HG02970 (cell line): ENCODE measurements at regions not wholly inside any gene's neighbourhood (a gene's known extent, or its start where the extent isn't known, plus 50 kb on each side); places are given as distances from the start of the nearest gene placed in this dataset.
"Not testable (repeated sequence)": the region's sequence is repeated elsewhere in the genome, so short reads cannot be mapped to it uniquely, and the experiment has no call there.

Experiments
- ATAC-seq: cut with Tn5 transposase; IDR thresholded peaks from one replicate; pipeline ENCODE4 v1.9.1; 2021; ENCODE audit warnings: mild to moderate bottlenecking, moderate library complexity, moderate number of reproducible peaks; ENCODE audit not compliant: unreplicated experiment, low FRiP score

GRCh38 chr21:18117176-18117575, 127.5 kb upstream of the CHODL start:
- no peak for ATAC-seq

DNA sequence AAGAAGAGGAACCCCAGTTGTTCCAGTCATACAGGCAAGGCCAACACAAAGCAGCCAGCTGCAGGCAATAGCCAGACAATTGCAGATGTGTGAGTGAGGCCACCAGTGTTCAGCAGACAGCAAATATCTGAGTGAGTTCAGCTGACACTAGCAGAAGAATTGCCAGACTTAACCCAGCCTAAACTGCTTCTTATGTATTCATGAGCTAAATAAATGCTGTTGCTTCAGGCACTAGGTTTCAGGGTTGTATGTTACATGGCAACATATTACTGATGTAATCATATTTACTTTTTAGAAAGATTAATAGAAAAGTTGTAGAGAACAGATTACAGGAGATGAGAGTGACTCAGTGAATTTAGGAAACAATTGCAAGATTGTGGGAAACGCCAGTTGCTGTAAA, 129.8 kb upstream of the CHODL start:
- ATAC-seq = no peak

DNA sequence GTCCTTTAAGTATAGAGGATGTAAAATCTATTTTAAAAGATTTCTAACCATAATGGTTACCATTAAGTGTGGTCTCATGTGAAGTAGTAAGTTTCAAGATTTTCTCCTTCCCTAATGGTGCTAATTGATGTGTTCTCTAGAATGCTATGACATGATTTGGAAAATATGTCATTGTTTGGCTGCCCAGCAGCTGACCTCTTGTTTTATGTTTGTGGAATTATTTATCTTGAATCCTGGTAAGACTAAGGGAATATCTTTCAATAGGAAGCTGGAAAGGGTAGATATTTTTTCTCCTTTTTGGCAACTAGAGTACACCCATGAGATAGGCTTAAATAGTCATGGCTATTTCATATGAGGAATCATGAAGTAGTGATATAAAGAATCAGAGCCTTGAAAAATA, 139.8 kb upstream of the CHODL start:
- no peak for ATAC-seq

GRCh38 chr21:18096413-18096812, 148.2 kb upstream of the CHODL start:
- ATAC-seq = not testable (repeated sequence)

- no peak for ATAC-seq
These were observed 154.8 kb upstream of the CHODL start for GRCh38 chr21:18089786-18090185.

DNA sequence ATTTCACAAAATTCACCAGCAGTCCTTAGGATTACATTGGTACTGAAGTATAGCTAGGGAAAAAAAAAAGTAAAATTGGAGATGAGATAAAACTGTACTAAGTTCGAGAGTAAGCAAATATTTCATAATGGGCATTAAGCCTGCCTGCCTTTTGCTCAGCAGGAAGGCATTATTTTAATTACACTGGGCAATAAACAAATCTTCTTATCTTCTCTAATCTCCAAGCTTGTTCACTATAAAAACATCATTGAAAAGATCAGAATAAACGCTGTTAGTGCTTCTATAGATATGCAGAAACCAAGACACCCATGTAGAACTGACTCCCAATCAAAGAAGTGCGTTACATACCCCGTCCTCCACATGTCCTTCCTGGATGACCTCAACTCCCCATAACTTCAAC, 174.2 kb upstream of the CHODL start:
- no peak for ATAC-seq

GRCh38 chr21:18069875-18070274, 174.8 kb upstream of the CHODL start:
- ATAC-seq = no peak

DNA sequence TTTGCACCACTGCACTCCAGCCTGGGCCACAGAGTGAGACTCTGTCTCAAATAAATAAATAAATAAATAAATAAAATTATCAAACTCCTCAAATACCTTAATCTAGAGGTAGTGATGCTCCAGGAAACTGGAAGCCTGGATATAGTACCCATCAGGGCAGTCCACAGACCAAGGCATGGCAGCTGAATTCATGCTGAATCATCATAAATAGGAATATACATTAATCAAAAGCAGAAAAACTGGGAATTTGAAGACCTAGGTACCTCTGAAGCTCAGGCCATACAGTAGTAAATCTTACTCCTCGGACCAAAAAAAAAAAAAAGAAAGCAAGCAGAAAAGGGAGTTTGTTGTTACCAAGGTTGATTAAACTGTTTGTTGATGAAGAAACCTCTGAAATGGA, 184.2 kb upstream of the CHODL start:
- ATAC-seq = no peak

DNA sequence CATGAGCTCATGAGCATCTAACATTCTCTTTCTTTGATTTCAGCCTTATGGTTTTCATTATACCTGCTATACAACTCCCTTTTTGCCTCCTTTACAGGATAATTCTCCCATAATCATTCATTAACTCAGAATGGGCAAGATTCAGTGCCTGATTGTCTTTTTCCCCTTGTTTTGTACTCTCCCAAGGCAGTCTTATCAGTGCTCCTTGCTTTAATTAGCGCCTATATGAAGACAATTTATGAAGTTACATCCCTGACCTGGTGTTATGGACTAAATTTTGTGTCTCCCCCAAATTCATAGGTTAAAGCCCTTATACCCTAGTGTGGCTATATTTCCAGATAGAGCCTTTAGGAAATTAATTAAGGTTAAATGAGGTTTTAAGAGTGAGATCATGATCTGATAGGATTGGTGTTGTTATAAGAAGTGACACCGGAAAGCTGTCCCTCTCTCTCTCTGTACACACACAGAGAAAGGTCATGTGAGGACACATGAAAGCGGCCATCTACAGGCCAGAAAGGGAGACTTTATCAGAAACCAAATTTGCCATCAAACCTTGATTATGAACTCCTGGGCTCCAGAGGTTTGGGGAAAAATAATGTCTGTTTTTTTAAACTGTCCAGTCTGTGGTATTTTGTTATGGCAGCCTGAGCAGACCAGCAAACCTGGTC, 185.8 kb upstream of the CHODL start:
- no peak for ATAC-seq

GRCh38 chr21:18053151-18053550, 191.5 kb upstream of the CHODL start:
- no peak for ATAC-seq

- ATAC-seq = no peak
These were observed 195.2 kb upstream of the CHODL start for GRCh38 chr21:18049461-18049860.

DNA sequence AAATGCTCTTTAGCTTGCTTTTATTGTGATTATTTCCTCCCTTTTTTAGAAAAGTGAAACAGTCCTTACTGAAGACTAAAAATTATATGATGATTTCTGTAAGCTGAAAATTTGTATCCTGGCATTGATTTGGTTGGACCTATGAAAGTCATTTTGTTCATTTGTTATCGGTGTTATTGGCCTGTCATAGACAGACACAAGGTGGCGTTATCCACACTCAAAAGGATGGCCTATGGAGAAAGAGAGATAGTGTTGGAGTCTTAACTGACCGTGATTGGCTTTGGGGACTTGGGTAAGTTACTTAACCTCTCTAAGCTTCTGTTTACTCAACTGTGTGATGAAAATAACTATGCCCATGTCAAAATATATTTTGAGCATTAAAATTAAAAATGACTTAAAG, 203.6 kb upstream of the CHODL start:
- ATAC-seq = no peak

DNA sequence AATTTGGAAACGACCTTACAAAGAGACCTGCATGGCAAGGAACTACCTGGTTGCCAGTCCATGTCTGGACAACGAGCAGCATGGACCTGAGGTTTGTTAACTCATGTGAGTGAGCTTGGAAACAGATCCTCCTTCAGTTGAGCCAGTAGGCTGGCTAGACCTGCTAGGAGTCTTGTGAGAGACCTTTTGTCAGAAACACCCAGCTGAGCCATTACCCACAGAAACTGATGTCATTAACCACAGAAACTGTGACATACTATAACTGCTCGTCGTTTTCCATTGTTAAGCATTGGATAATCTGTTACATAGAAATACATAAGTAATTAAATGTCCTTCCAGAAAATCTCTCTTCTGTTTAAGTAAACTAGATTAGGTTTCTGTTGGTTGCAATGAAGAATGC, 211.1 kb upstream of the C21orf91 start:
- ATAC-seq = no peak

DNA sequence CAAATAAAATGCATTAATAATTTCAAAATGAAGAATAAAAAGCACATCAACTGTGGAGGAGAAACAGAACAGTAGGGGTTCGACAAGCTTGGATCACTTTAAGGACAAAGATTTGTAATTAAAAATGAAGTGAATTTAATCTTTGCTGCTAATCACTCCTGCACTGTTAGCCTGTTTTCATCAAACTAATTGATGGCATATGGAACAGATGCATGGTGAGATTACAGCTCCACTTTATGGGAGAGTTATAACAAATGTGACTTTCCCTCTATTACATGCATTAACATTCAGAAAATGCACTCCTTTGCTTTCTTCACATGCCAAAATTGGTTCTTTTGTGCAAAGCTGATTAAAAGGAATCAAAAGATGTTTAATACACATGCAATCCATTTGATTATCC, 207.2 kb upstream of the C21orf91 start:
- no peak for ATAC-seq

- ATAC-seq = no peak
These were observed 204.6 kb upstream of the C21orf91 start for GRCh38 chr21:18023711-18024110.

- no peak for ATAC-seq
These were observed 204.0 kb upstream of the C21orf91 start for GRCh38 chr21:18023157-18023556.

- ATAC-seq = no peak
These were observed 188.0 kb upstream of the C21orf91 start for GRCh38 chr21:18007121-18007520.

GRCh38 chr21:18006691-18007090, 187.5 kb upstream of the C21orf91 start:
- ATAC-seq = no peak

- ATAC-seq = no peak
These were observed 183.2 kb upstream of the C21orf91 start for GRCh38 chr21:18002393-18002792.

- no peak for ATAC-seq
These were observed 182.0 kb upstream of the C21orf91 start for GRCh38 chr21:18000981-18001686.

GRCh38 chr21:17998599-17998998, 179.4 kb upstream of the C21orf91 start:
- not testable (repeated sequence) for ATAC-seq

- no peak for ATAC-seq
These were observed 170.6 kb upstream of the C21orf91 start for GRCh38 chr21:17989780-17990179.
